ENCODE measurements at regions not wholly inside any gene's neighbourhood (a gene's known extent, or its start where the extent isn't known, plus 50 kb on each side); places are given as distances from the start of the nearest gene placed in this dataset.

- Mint-ChIP-seq H3K36me3 (ENCODE audit: insufficient read depth) (no peaks in the 10 kb centered on the region), H3K27ac (no peak overlapping the region), H3K27me3 (no peaks in the 10 kb centered on the region), H3K4me1 (ENCODE audit: low read depth in 2 of 2) (no peaks in the 10 kb centered on the region), H3K9me3 (peaks cover 7 to 14% of the 10 kb centered on the region in 2 donors), H3K4me3 (no peak overlapping the region)
- DNase-seq: no peak
- ATAC-seq (replicated peaks): no peak
Measured at GRCh38 chr18:30727849-30728248, 314.7 kb downstream of the DSC3 start.

- no peak overlapping the region for H3K4me3 Mint-ChIP-seq
- H3K4me1 Mint-ChIP-seq (ENCODE audit: low read depth in 2 of 2): no peaks in the 10 kb centered on the region
- no peak for ATAC-seq (replicated peaks)
- H3K36me3 Mint-ChIP-seq (ENCODE audit: insufficient read depth): no peaks in the 10 kb centered on the region
- H3K27ac Mint-ChIP-seq: no peak overlapping the region
- H3K9me3 Mint-ChIP-seq: peaks cover 5 to 10% of the 10 kb centered on the region in 2 donors
- H3K27me3 Mint-ChIP-seq: no peaks in the 10 kb centered on the region
- DNase-seq: no peak
Measured at GRCh38 chr18:30713299-30713698, 329.2 kb downstream of the DSC3 start.

- ATAC-seq (replicated peaks): no peak
- H3K36me3 Mint-ChIP-seq (ENCODE audit: insufficient read depth): no peaks in the 10 kb centered on the region
- H3K4me3 Mint-ChIP-seq: no peak overlapping the region
- no peak for DNase-seq
- no peaks in the 10 kb centered on the region for H3K27me3 Mint-ChIP-seq
- no peaks in the 10 kb centered on the region for H3K4me1 Mint-ChIP-seq (ENCODE audit: low read depth in 2 of 2)
- peaks cover 8 to 14% of the 10 kb centered on the region in 2 donors for H3K9me3 Mint-ChIP-seq
- no peak overlapping the region for H3K27ac Mint-ChIP-seq
Measured at GRCh38 chr18:30712383-30712782, 330.2 kb downstream of the DSC3 start.

GRCh38 chr18:30709595-30709994 lies 332.9 kb downstream of the DSC3 start:
- no peaks in the 10 kb centered on the region for H3K27me3 Mint-ChIP-seq
- H3K27ac Mint-ChIP-seq: no peak overlapping the region
- no peak for ATAC-seq (replicated peaks)
- peaks cover 11 to 24% of the 10 kb centered on the region in 2 donors for H3K9me3 Mint-ChIP-seq
- no peak for DNase-seq
- no peaks in the 10 kb centered on the region for H3K36me3 Mint-ChIP-seq (ENCODE audit: insufficient read depth)
- H3K4me3 Mint-ChIP-seq: no peak overlapping the region
- no peaks in the 10 kb centered on the region for H3K4me1 Mint-ChIP-seq (ENCODE audit: low read depth in 2 of 2)

- Mint-ChIP-seq H3K27me3 (no peaks in the 10 kb centered on the region), H3K4me3 (no peak overlapping the region), H3K27ac (no peak overlapping the region), H3K9me3 (peaks cover 9 to 34% of the 10 kb centered on the region in 2 donors), H3K4me1 (ENCODE audit: low read depth in 2 of 2) (no peaks in the 10 kb centered on the region), H3K36me3 (ENCODE audit: insufficient read depth) (no peaks in the 10 kb centered on the region)
- ATAC-seq (replicated peaks) (no peak), DNase-seq (no peak)
Measured at GRCh38 chr18:30705943-30706342, 336.6 kb downstream of the DSC3 start.

- H3K4me1 Mint-ChIP-seq (ENCODE audit: low read depth in 2 of 2): no peaks in the 10 kb centered on the region
Measured at GRCh38 chr18:30698571-30698970, 344.0 kb downstream of the DSC3 start.

GRCh38 chr18:30696201-30696600 lies 346.3 kb downstream of the DSC3 start:
- Mint-ChIP-seq H3K9me3 (peaks cover 8 to 13% of the 10 kb centered on the region in 2 donors), H3K4me1 (ENCODE audit: low read depth in 2 of 2) (no peaks in the 10 kb centered on the region), H3K4me3 (no peak overlapping the region), H3K27me3 (no peaks in the 10 kb centered on the region), H3K27ac (no peak overlapping the region), H3K36me3 (ENCODE audit: insufficient read depth) (no peaks in the 10 kb centered on the region)
- ATAC-seq (replicated peaks): no peak
- no peak for DNase-seq

More at GRCh38 chr18:30698571-30698970, 344.0 kb downstream of the DSC3 start:
- Mint-ChIP-seq H3K9me3 (peaks cover 8 to 13% of the 10 kb centered on the region in 2 donors), H3K27me3 (no peaks in the 10 kb centered on the region), H3K4me3 (no peak overlapping the region), H3K27ac (no peak overlapping the region), H3K36me3 (ENCODE audit: insufficient read depth) (no peaks in the 10 kb centered on the region)
- DNase-seq (no peak), ATAC-seq (replicated peaks) (no peak)

- H3K27me3 Mint-ChIP-seq: no peaks in the 10 kb centered on the region
- H3K36me3 Mint-ChIP-seq (ENCODE audit: insufficient read depth): no peaks in the 10 kb centered on the region
- no peak overlapping the region for H3K4me3 Mint-ChIP-seq
- DNase-seq (no peak), ATAC-seq (replicated peaks) (no peak)
- H3K4me1 Mint-ChIP-seq (ENCODE audit: low read depth in 2 of 2): no peaks in the 10 kb centered on the region
- H3K27ac Mint-ChIP-seq: no peak overlapping the region
- peaks cover 6 to 8% of the 10 kb centered on the region in 2 donors for H3K9me3 Mint-ChIP-seq
Measured at GRCh38 chr18:30694773-30695172, 347.8 kb downstream of the DSC3 start.

GRCh38 chr18:30689216-30689615 lies 353.3 kb downstream of the DSC3 start:
- Mint-ChIP-seq H3K36me3 (ENCODE audit: insufficient read depth) (no peaks in the 10 kb centered on the region), H3K9me3 (peaks cover 16 to 22% of the 10 kb centered on the region in 2 donors), H3K4me3 (no peak overlapping the region), H3K27ac (no peak overlapping the region), H3K27me3 (no peaks in the 10 kb centered on the region), H3K4me1 (ENCODE audit: low read depth in 2 of 2) (no peaks in the 10 kb centered on the region)
- no peak for ATAC-seq (replicated peaks)
- DNase-seq: no peak

- Mint-ChIP-seq H3K4me1 (ENCODE audit: low read depth in 2 of 2) (no peaks in the 10 kb centered on the region), H3K4me3 (no peak overlapping the region), H3K9me3 (peaks cover 14 to 22% of the 10 kb centered on the region in 2 donors), H3K27me3 (no peaks in the 10 kb centered on the region), H3K27ac (no peak overlapping the region), H3K36me3 (ENCODE audit: insufficient read depth) (no peaks in the 10 kb centered on the region)
- DNase-seq (no peak), ATAC-seq (replicated peaks) (no peak)
Measured at GRCh38 chr18:30687501-30687900, 355.0 kb downstream of the DSC3 start.

- no peak for DNase-seq
- H3K27me3 Mint-ChIP-seq: no peaks in the 10 kb centered on the region
- peaks cover 14 to 33% of the 10 kb centered on the region in 2 donors for H3K9me3 Mint-ChIP-seq
- ATAC-seq (replicated peaks): no peak
- no peaks in the 10 kb centered on the region for H3K36me3 Mint-ChIP-seq (ENCODE audit: insufficient read depth)
- no peaks in the 10 kb centered on the region for H3K4me1 Mint-ChIP-seq (ENCODE audit: low read depth in 2 of 2)
- no peak overlapping the region for H3K27ac Mint-ChIP-seq
- no peak overlapping the region for H3K4me3 Mint-ChIP-seq
Measured at GRCh38 chr18:30684825-30685481, 357.6 kb downstream of the DSC3 start.

- Mint-ChIP-seq H3K27me3 (no peaks in the 10 kb centered on the region), H3K9me3 (peaks cover 12 to 33% of the 10 kb centered on the region in 2 donors), H3K4me1 (ENCODE audit: low read depth in 2 of 2) (no peaks in the 10 kb centered on the region), H3K27ac (no peak overlapping the region), H3K4me3 (no peak overlapping the region), H3K36me3 (ENCODE audit: insufficient read depth) (no peaks in the 10 kb centered on the region)
- DNase-seq (no peak), ATAC-seq (replicated peaks) (no peak)
Measured at GRCh38 chr18:30683836-30684235, 358.7 kb downstream of the DSC3 start.

GRCh38 chr18:30682672-30683071 lies 359.9 kb downstream of the DSC3 start:
- no peak for ATAC-seq (replicated peaks)
- no peaks in the 10 kb centered on the region for H3K27me3 Mint-ChIP-seq
- H3K27ac Mint-ChIP-seq: no peak overlapping the region
- no peaks in the 10 kb centered on the region for H3K36me3 Mint-ChIP-seq (ENCODE audit: insufficient read depth)
- DNase-seq: no peak
- H3K4me1 Mint-ChIP-seq (ENCODE audit: low read depth in 2 of 2): no peaks in the 10 kb centered on the region
- peaks cover 10 to 21% of the 10 kb centered on the region in 2 donors for H3K9me3 Mint-ChIP-seq
- no peak overlapping the region for H3K4me3 Mint-ChIP-seq

GRCh38 chr18:30679285-30679930 lies 363.1 kb downstream of the DSC3 start:
- Mint-ChIP-seq H3K9me3 (peaks cover 0 to 12% of the 10 kb centered on the region in 2 donors), H3K4me3 (no peak overlapping the region), H3K27me3 (no peaks in the 10 kb centered on the region), H3K36me3 (ENCODE audit: insufficient read depth) (no peaks in the 10 kb centered on the region), H3K4me1 (ENCODE audit: low read depth in 2 of 2) (no peaks in the 10 kb centered on the region), H3K27ac (no peak overlapping the region)
- ATAC-seq (replicated peaks) (no peak), DNase-seq (no peak)

Data from effector memory CD8-positive, alpha-beta T cell (primary cell).